Ovary (tissue), 3 donors: ENCODE measurements at regions not wholly inside any gene's neighbourhood (a gene's known extent, or its start where the extent isn't known, plus 50 kb on each side); places are given as distances from the start of the nearest gene placed in this dataset.

ENCODE experiments used
- CTCF ChIP-seq, 3 donors: fragments of 450-650 bp in 2 of 3; fragments of 200-600 bp in 1 of 3; IDR thresholded peaks; one replicate each; pipeline versions ENCODE4 v1.5.1 to v1.8.0; 2016 to 2022; ENCODE audit warnings: antibody characterized with exemption in 3 of 3, mild to moderate bottlenecking in 1 of 3
- EP300 ChIP-seq: sonication (generic); formaldehyde crosslinking; IDR thresholded peaks from one replicate; pipeline ENCODE4 v1.6.1; 2017; ENCODE audit warnings: antibody characterized with exemption
- POLR2A ChIP-seq: fragments of 450-650 bp; IDR thresholded peaks from one replicate; pipeline ENCODE4 v1.6.1; 2017; ENCODE audit warnings: antibody characterized with exemption, mild to moderate bottlenecking, moderate library complexity
- donor health status: DM: no; HTN: no; CAD: no.

- TF ChIP-seq POLR2A (no peak), CTCF (IDR thresholded peaks at IDR 0.05) (no peak), EP300 (no peak)
Observed at GRCh38 chr3:29022976-29023375, 257.9 kb upstream of the RBMS3 start.
